Psoas muscle (tissue), 7 donors: ENCODE measurements at regions not wholly inside any gene's neighbourhood (a gene's known extent, or its start where the extent isn't known, plus 50 kb on each side); places are given as distances from the start of the nearest gene placed in this dataset.
"Not testable (repeated sequence)": the region's sequence is repeated elsewhere in the genome, so short reads cannot be mapped to it uniquely, and the experiment has no call there.

Experiments used
- ATAC-seq, 4 donors: fragments of 200-7000 bp; cut with Tn5 transposase; one replicate each; pipeline ENCODE4 v1.9.1; 2020; ENCODE audit warnings: moderate library complexity in 3 of 4, mild to moderate bottlenecking in 2 of 4
- DNase-seq, 2 donors: peaks; one replicate each; pipeline ENCODE4 v3.0.0-alpha.2; 2020
- H3K27ac ChIP-seq: fragments of 200-600 bp; one replicate; pipeline ENCODE4 v1.8.0; 2022
- H3K27me3 ChIP-seq, 3 donors: fragments of 200-600 bp in 1 of 3; one replicate each; pipeline versions ENCODE4 v1.6.1 to v1.8.0; 2013 to 2022; ENCODE audit warnings: low read length in 2 of 3, mild to moderate bottlenecking in 2 of 3, moderate library complexity in 1 of 3; ENCODE audit not compliant: insufficient read depth in 3 of 3
- H3K36me3 ChIP-seq, 2 donors: fragments of 200-600 bp in 1 of 2; one replicate each; pipeline versions ENCODE4 v1.6.1 to v1.8.0; 2013 to 2022; ENCODE audit warnings: low read depth in 1 of 2, mild to moderate bottlenecking in 1 of 2, moderate library complexity in 1 of 2; ENCODE audit not compliant: insufficient read depth in 1 of 2
- H3K4me1 ChIP-seq: fragments of 200-600 bp; one replicate; pipeline ENCODE4 v1.8.0; 2022
- H3K4me3 ChIP-seq: fragments of 200-600 bp; one replicate; pipeline ENCODE4 v1.8.0; 2022; ENCODE audit warnings: mild to moderate bottlenecking
- H3K9me3 ChIP-seq: fragments of 200-600 bp; one replicate; pipeline ENCODE4 v1.8.0; 2022
- CTCF ChIP-seq: fragments of 200-600 bp; IDR thresholded peaks from one replicate; pipeline ENCODE4 v1.8.0; 2022; ENCODE audit warnings: antibody characterized with exemption
- WGBS, 3 donors: extraction: QIAGEN DNeasy Blood & Tissue Kit; methylation state at CpG; one replicate each; pipeline versions ENCODE4 v1.1.6 to v1.1.7; 2013; 5-methylcytosine and 5-hydroxymethylcytosine counted together
- intact Hi-C, 2 donors: fragments of 100-400 bp; cut with DNase I; formaldehyde crosslinking; loops; one replicate each; pipeline versions ENCODE4 v1.11.0 to v1.14.2; 2022
- donor health status: healthy with polysubstance abuse.
- donor health status: DM: no; HTN: no; CAD: no; lungs with moderate emphysema.
- donor health status: Bipolar disorder and iron deficiency.
- donor health status: healthy.
- donor health status: DM: yes; HTN: yes; CAD: no.
- donor health status: DM: no; HTN: no; CAD: no.
- donor health status: DM: yes; HTN: yes; CAD: no.

- Histone ChIP-seq H3K9me3 (no peaks in the 10 kb centered on the region), H3K27ac (no peak overlapping the region), H3K36me3 (no peaks in the 10 kb centered on the region), H3K4me1 (no peaks in the 10 kb centered on the region), H3K27me3 (no peaks in the 10 kb centered on the region), H3K4me3 (no peak overlapping the region)
- intact Hi-C loops = no loop called here
- DNase-seq (no peak), ATAC-seq (no peak)
- no peak for TF ChIP-seq CTCF
- WGBS, 3 donors = 59 to 70% (median 62%) methylated on average over 4 of the region's 4 CpGs
Measured at GRCh38 chr5:162817364-162817763, 620.0 kb upstream of the CCNG1 start.

- H3K4me1 ChIP-seq, intact Hi-C loops, H3K27ac ChIP-seq, H3K9me3 ChIP-seq, H3K27me3 ChIP-seq, DNase-seq, H3K36me3 ChIP-seq, H3K4me3 ChIP-seq, ATAC-seq: not testable (repeated sequence)
- 60 to 68% (median 61%) methylated on average over 8 of the region's 8 CpGs for WGBS, 3 donors
Measured at GRCh38 chr5:162821664-162822063, 615.7 kb upstream of the CCNG1 start.

GRCh38 chr5:162824360-162824759 lies 613.0 kb upstream of the CCNG1 start:
- Histone ChIP-seq H3K27me3 (no peaks in the 10 kb centered on the region), H3K4me1 (no peaks in the 10 kb centered on the region), H3K4me3 (no peak overlapping the region), H3K36me3 (no peaks in the 10 kb centered on the region), H3K27ac (no peak overlapping the region), H3K9me3 (no peaks in the 10 kb centered on the region)
- WGBS, 3 donors = 68 to 71% (median 69%) methylated on average over 2 of the region's 2 CpGs
- no peak for TF ChIP-seq CTCF
- intact Hi-C loops = no loop called here
- DNase-seq = no peak
- ATAC-seq = no peak

GRCh38 chr5:162837155-162837554 lies 600.2 kb upstream of the CCNG1 start:
- DNase-seq = no peak
- no peak for TF ChIP-seq CTCF
- Histone ChIP-seq H3K36me3 (no peaks in the 10 kb centered on the region), H3K4me1 (peaks cover 6% of the 10 kb centered on the region), H3K4me3 (no peak overlapping the region), H3K27me3 (no peaks in the 10 kb centered on the region), H3K9me3 (no peaks in the 10 kb centered on the region), H3K27ac (no peak overlapping the region)
- intact Hi-C loops = no loop called here
- WGBS, 3 donors = 36 to 78% (median 52%) methylated on average over 1 of the region's 1 CpG
- ATAC-seq = no peak

- DNase-seq (no peak), ATAC-seq (no peak)
- intact Hi-C loops = no loop called here
- Histone ChIP-seq H3K4me1 (no peaks in the 10 kb centered on the region), H3K9me3 (no peaks in the 10 kb centered on the region), H3K27ac (no peak overlapping the region), H3K36me3 (no peaks in the 10 kb centered on the region), H3K4me3 (no peak overlapping the region), H3K27me3 (no peaks in the 10 kb centered on the region)
- TF ChIP-seq CTCF = no peak
- WGBS, 3 donors = 57 to 64% (median 57%) methylated on average over 2 of the region's 2 CpGs
Measured at GRCh38 chr5:162842727-162843126, 594.7 kb upstream of the CCNG1 start.
